ENCODE measurements at regions not wholly inside any gene's neighbourhood (a gene's known extent, or its start where the extent isn't known, plus 50 kb on each side); places are given as distances from the start of the nearest gene placed in this dataset.
A peak's percentile ranks its signal among the peaks of the same experiment; 100 is the strongest.

DNA sequence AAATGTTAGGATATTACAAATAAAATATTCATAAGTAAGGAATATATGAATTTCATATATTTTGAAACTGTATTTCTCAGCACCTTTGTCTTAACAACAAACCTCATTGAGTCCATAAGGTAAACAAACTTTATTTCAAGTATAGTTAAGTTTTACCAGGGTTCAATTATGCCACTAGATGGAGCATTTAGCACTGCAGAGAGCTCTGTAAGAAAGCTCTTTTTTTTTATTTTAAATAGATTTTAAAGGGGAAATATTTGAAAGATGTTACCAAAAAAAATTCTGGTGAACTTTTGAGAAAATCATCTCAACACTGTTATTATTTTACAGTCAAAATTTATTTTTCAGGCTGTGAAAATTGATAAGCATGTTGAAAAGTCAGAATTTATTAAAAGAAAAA lies 955.2 kb upstream of the EYS start:
- DNase-seq, result no peak
- Histone ChIP-seq H3K27ac (no peak overlapping the region), H3K4me3 (no peak overlapping the region), H4K20me1 (ENCODE audit: insufficient read depth) (no peaks in the 10 kb centered on the region), H2AFZ (no peak overlapping the region), H3K79me2 (ENCODE audit: low read depth) (no peaks in the 10 kb centered on the region), H3K4me1 (replicated peaks; ENCODE audit: insufficient read depth) (no peaks in the 10 kb centered on the region), H3K36me3 (ENCODE audit: low read depth) (no peaks in the 10 kb centered on the region), H3K4me2 (no peak overlapping the region), H3F3A (ENCODE audit: insufficient read depth, low read depth) (no peaks in the 10 kb centered on the region), H3K9me2 (ENCODE audit: insufficient read depth) (no peaks in the 10 kb centered on the region), H3K27me3 (ENCODE audit: insufficient read depth, low read depth) (no peaks in the 10 kb centered on the region), H3K9me3 (ENCODE audit: insufficient read depth, low read depth) (no peaks in the 10 kb centered on the region)
- BruUV-seq (replicated peaks), result no TSS peak
- intact Hi-C loops (cut with micrococcal nuclease; ENCODE audit: unreplicated experiment), result no loop called here
- TF ChIP-seq CTCF (conservative IDR thresholded peaks at IDR 0.05), result peak; percentile 53
- TF ChIP-seq EZH2 (IDR thresholded peaks at IDR 0.05; ENCODE audit: low read depth), result no peak
- CTCF ChIA-PET, result interaction anchor here (0.6 kb wide), 1 partner anchor 410 kb away, joined by 5 read pairs; no protein-coding TSS in a partner anchor
- POLR2A ChIA-PET (ENCODE audit: unreplicated experiment), result no interaction called here

GRCh38 chr6:66655420-66655819 lies 948.4 kb upstream of the EYS start:
- intact Hi-C loops (cut with micrococcal nuclease; ENCODE audit: unreplicated experiment), result no loop called here

GRCh38 chr6:66638518-66638917 lies 931.5 kb upstream of the EYS start:
- Histone ChIP-seq H3K4me2 (no peak overlapping the region), H3K27me3 (ENCODE audit: insufficient read depth, low read depth) (no peaks in the 10 kb centered on the region), H3K9me2 (ENCODE audit: insufficient read depth) (no peaks in the 10 kb centered on the region), H3K79me2 (ENCODE audit: low read depth) (no peaks in the 10 kb centered on the region), H3K36me3 (ENCODE audit: low read depth) (no peaks in the 10 kb centered on the region), H3K4me3 (no peak overlapping the region), H4K20me1 (ENCODE audit: insufficient read depth) (no peaks in the 10 kb centered on the region), H3F3A (ENCODE audit: insufficient read depth, low read depth) (no peaks in the 10 kb centered on the region), H3K9me3 (ENCODE audit: insufficient read depth, low read depth) (no peaks in the 10 kb centered on the region), H2AFZ (no peak overlapping the region), H3K27ac (no peak overlapping the region), H3K4me1 (replicated peaks; ENCODE audit: insufficient read depth) (no peaks in the 10 kb centered on the region)
- DNase-seq, result no peak
- TF ChIP-seq CTCF (conservative IDR thresholded peaks at IDR 0.05) (no peak), EZH2 (IDR thresholded peaks at IDR 0.05; ENCODE audit: low read depth) (no peak)
- POLR2A ChIA-PET (ENCODE audit: unreplicated experiment), result no interaction called here
- BruUV-seq (replicated peaks), result no TSS peak
- intact Hi-C loops (cut with micrococcal nuclease; ENCODE audit: unreplicated experiment), result no loop called here
- CTCF ChIA-PET, result no interaction called here

More at GRCh38 chr6:66655420-66655819, 948.4 kb upstream of the EYS start:
- Histone ChIP-seq H3K27me3 (ENCODE audit: insufficient read depth, low read depth) (no peaks in the 10 kb centered on the region), H3K27ac (no peak overlapping the region), H3K79me2 (ENCODE audit: low read depth) (no peaks in the 10 kb centered on the region), H3K4me2 (no peak overlapping the region), H2AFZ (no peak overlapping the region), H3K9me3 (ENCODE audit: insufficient read depth, low read depth) (no peaks in the 10 kb centered on the region), H3F3A (ENCODE audit: insufficient read depth, low read depth) (no peaks in the 10 kb centered on the region), H3K36me3 (ENCODE audit: low read depth) (no peaks in the 10 kb centered on the region), H3K4me1 (replicated peaks; ENCODE audit: insufficient read depth) (no peaks in the 10 kb centered on the region), H3K9me2 (ENCODE audit: insufficient read depth) (no peaks in the 10 kb centered on the region), H4K20me1 (ENCODE audit: insufficient read depth) (no peaks in the 10 kb centered on the region), H3K4me3 (no peak overlapping the region)
- no peak for DNase-seq
- CTCF ChIA-PET, result no interaction called here
- POLR2A ChIA-PET (ENCODE audit: unreplicated experiment), result no interaction called here
- BruUV-seq (replicated peaks), result no TSS peak
- TF ChIP-seq CTCF (conservative IDR thresholded peaks at IDR 0.05) (no peak), EZH2 (IDR thresholded peaks at IDR 0.05; ENCODE audit: low read depth) (no peak)

Data from PC-9 (cell line).